GM23248 (cell line): ENCODE measurements at regions not wholly inside any gene's neighbourhood (a gene's known extent, or its start where the extent isn't known, plus 50 kb on each side); places are given as distances from the start of the nearest gene placed in this dataset.

Source experiments
- DNase-seq: peaks from one replicate; pipeline ENCODE4 v3.0.0-alpha.2; 2015
- H2AFZ ChIP-seq: fragments of 200-600 bp; sonication (generic); 2 replicates; pipeline ENCODE4 v1.6.1; 2016; ENCODE audit warnings: antibody characterized with exemption
- H3F3A ChIP-seq: fragments of 200-600 bp; sonication (generic); 2 replicates; pipeline ENCODE4 v1.6.1; 2016; ENCODE audit warnings: mild to moderate bottlenecking, antibody characterized with exemption, mixed run types; ENCODE audit not compliant: insufficient read depth
- H3K27ac ChIP-seq: fragments of 200-600 bp; sonication (generic); 2 replicates; pipeline ENCODE4 v1.5.1; 2016; ENCODE audit warnings: mild to moderate bottlenecking
- H3K27me3 ChIP-seq: fragments of 200-600 bp; sonication (generic); replicated peaks from 2 replicates; pipeline ENCODE4 v1.6.1; 2016; ENCODE audit warnings: mild to moderate bottlenecking; ENCODE audit not compliant: insufficient read depth
- H3K36me3 ChIP-seq: fragments of 200-600 bp; sonication (generic); 2 replicates; pipeline ENCODE4 v1.6.1; 2016; ENCODE audit warnings: low read depth, mild to moderate bottlenecking
- H3K4me1 ChIP-seq: fragments of 200-600 bp; sonication (generic); 2 replicates; pipeline ENCODE4 v1.6.1; 2016; ENCODE audit warnings: mild to moderate bottlenecking; ENCODE audit not compliant: insufficient read depth
- H3K4me2 ChIP-seq: fragments of 200-600 bp; sonication (generic); one replicate; pipeline ENCODE4 v1.6.1; 2016; ENCODE audit warnings: mild to moderate bottlenecking; ENCODE audit not compliant: unreplicated experiment
- H3K4me3 ChIP-seq: fragments of 200-600 bp; sonication (generic); 2 replicates; pipeline ENCODE4 v1.5.1; 2016; ENCODE audit warnings: mild to moderate bottlenecking
- H3K79me2 ChIP-seq: fragments of 200-600 bp; sonication (generic); 2 replicates; pipeline ENCODE4 v1.6.1; 2016; ENCODE audit warnings: mild to moderate bottlenecking; ENCODE audit not compliant: insufficient read depth
- H3K9ac ChIP-seq: fragments of 200-600 bp; sonication (generic); 2 replicates; pipeline ENCODE4 v1.6.1; 2016; ENCODE audit warnings: mild to moderate bottlenecking
- H3K9me2 ChIP-seq: fragments of 200-600 bp; sonication (generic); 2 replicates; pipeline ENCODE4 v1.6.1; 2016; ENCODE audit warnings: mixed run types, mild to moderate bottlenecking, moderate library complexity; ENCODE audit not compliant: insufficient read depth
- H3K9me3 ChIP-seq: fragments of 200-600 bp; sonication (generic); one replicate; pipeline ENCODE4 v1.6.1; 2017; ENCODE audit warnings: low read depth
- H4K20me1 ChIP-seq: fragments of 200-600 bp; sonication (generic); 2 replicates; pipeline ENCODE4 v1.6.0; 2016; ENCODE audit not compliant: insufficient read depth
- EZH2 ChIP-seq: fragments of 200-600 bp; sonication (generic); IDR thresholded peaks from 2 replicates; pipeline ENCODE4 v1.6.1; 2018; ENCODE audit warnings: antibody characterized with exemption, mild to moderate bottlenecking; ENCODE audit not compliant: insufficient read depth, poor library complexity, severe bottlenecking
- EZH2phosphoT487 ChIP-seq: fragments of 200-600 bp; sonication (generic); IDR thresholded peaks from 2 replicates; pipeline ENCODE4 v1.6.1; 2018; ENCODE audit warnings: antibody characterized with exemption, moderate library complexity, mild to moderate bottlenecking, low read depth; ENCODE audit not compliant: insufficient read depth
- WGBS, 2 experiments: methylation state at CpG; one replicate each; pipeline ENCODE4 v1.1.6; 2015 to 2017; ENCODE audit warnings: low lambda C conversion rate in 2 of 2, low coverage in 1 of 2; ENCODE audit errors: missing lambda C conversion rate in 2 of 2; 5-methylcytosine and 5-hydroxymethylcytosine counted together
- in situ Hi-C: fragments of 300-500 bp; cut with MboI; formaldehyde crosslinking; loops from 2 replicates; pipeline ENCODE4 v1.15.0; 2020

DNA sequence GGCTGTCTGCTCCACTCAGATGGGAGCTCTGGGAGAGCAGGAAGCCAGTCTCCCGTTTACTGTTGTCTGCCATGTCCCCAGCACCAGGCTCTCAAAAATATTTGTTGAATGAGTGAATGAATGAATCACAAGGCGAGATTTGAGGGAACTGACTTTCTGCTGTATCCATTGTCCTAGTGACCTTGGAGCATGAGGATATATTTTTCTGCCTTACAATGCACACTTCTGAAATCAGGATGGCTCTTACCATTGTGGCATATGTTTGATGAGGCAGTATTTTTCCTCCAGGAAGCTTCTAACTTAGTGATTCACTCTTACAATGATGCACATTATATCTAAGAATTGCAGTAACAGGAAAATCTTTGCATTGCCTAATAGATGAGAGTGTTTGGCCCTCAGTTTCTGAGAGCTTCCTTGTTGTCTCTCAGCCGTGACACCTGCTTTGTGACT lies 136.4 kb downstream of the RPS24 start:
- H3F3A ChIP-seq: peaks cover 21% of the 10 kb centered on the region

DNA sequence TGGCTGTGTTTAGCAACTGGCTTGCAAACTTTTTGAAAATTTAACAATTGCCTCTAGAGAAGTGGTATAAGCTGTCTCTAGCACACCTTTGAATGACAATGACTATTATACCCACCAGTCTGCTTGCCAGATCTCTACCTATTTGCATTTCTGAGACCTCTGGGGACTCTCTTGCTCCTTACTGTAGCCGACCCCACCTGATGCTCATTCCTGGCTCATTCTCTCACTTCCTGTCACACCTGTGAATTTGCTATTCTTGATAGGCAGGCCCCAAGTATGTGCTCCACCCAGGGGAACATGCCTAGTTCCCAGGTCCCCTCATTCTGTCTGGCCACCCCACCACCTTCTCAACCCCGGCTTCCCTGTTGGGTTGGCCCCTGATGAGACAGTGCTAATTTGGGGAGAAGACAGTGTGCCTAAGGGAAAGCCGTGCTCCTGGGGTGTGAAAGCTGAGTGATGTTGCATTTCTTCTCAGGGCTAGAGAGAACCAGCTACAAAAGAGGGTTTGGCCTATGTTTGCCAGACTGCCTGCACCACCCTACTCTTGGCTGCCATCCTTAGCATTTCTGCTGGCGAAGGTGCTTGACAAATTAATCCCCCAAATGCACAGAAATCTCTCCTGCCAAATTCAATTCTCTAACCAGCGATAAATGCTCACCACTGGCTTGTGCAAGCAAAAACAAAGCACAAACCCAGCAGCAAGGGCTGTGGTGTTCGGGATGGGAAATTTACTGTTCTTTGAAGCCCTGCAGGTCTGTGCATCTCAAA lies 138.2 kb downstream of the RPS24 start:
- Histone ChIP-seq H3K9me2 (no peaks in the 10 kb centered on the region; the same call in 1 of the 2 replicates), H3K9ac (no peak overlapping the region), H3F3A (peaks cover 21% of the 10 kb centered on the region), H3K79me2 (no peaks in the 10 kb centered on the region), H3K36me3 (no peaks in the 10 kb centered on the region), H3K4me1 (peaks cover 28% of the 10 kb centered on the region), H3K27me3 (no peaks in the 10 kb centered on the region), H3K4me2 (no peak overlapping the region), H3K9me3 (no peaks in the 10 kb centered on the region), H3K4me3 (no peak overlapping the region), H3K27ac (no peak overlapping the region), H2AFZ (no peak overlapping the region), H4K20me1 (no peaks in the 10 kb centered on the region)
- 85 to 90% methylated on average over 6 of the region's 6 CpGs for WGBS, 2 experiments
- in situ Hi-C loops: no loop called here
- TF ChIP-seq EZH2 (no peak), EZH2phosphoT487 (no peak)
- DNase-seq: no peak

More for the DNA sequence above, 136.4 kb downstream of the RPS24 start:
- no peaks in the 10 kb centered on the region; the same call in 1 of the 2 replicates for H3K9me2 ChIP-seq
- H3K36me3 ChIP-seq: no peaks in the 10 kb centered on the region
- TF ChIP-seq EZH2phosphoT487 (no peak), EZH2 (no peak)
- no peaks in the 10 kb centered on the region for H4K20me1 ChIP-seq
- peak; percentile 78 for DNase-seq
- 12 to 29% methylated on average over 3 of the region's 3 CpGs for WGBS, 2 experiments
- no peaks in the 10 kb centered on the region for H3K27me3 ChIP-seq
- in situ Hi-C loops: no loop called here
- peak overlapping the region; percentile 46; the same call in 1 of the 2 replicates for H2AFZ ChIP-seq
- peak overlapping the region; percentile 21 for H3K4me2 ChIP-seq
- peak overlapping the region; percentile 48 for H3K27ac ChIP-seq
- H3K4me1 ChIP-seq: peaks cover 28% of the 10 kb centered on the region
- no peak overlapping the region for H3K4me3 ChIP-seq
- H3K9ac ChIP-seq: 0 out of 2 replicates have a peak overlapping the region, but pooled peaks have one; percentile 3
- H3K79me2 ChIP-seq: no peaks in the 10 kb centered on the region
- H3K9me3 ChIP-seq: no peaks in the 10 kb centered on the region

DNA sequence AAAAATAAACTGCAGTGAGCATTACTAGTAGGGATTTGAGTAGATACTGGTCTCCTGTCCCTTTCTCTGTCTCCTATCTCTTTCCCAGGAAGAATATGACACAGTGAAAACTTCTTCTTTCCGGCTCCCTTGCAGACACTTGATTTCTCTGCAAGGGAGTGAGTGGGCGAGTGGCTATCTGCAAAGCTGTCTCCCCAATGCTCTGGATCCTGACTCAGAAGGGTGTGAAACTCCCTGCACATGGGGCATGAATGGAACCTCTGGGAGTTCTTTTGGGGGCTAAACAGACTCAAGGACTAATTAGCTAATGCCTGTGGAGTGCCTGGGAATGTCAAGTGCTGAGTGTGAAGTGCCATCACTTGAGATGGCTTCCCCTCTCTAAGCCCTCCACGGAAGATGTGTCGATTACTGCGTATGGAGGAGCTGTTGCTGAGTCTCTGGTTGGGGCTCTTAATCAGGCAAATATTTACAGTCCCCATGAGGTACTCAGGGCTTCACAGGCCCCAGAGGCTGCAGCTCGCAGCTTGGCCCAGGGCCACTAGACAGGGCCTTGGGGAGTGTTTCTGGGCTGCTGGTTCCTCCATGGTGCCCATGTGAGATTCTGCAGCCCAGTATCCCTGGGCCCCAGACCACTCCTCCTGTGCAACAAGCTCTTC lies 139.8 kb downstream of the RPS24 start:
- H3K9ac ChIP-seq: no peak overlapping the region
- peaks cover 28% of the 10 kb centered on the region for H3K4me1 ChIP-seq
- H3K36me3 ChIP-seq: no peaks in the 10 kb centered on the region
- peaks cover 21% of the 10 kb centered on the region for H3F3A ChIP-seq
- no peak overlapping the region for H3K4me2 ChIP-seq
- TF ChIP-seq EZH2: no peak
- no peak for TF ChIP-seq EZH2phosphoT487
- no peaks in the 10 kb centered on the region for H3K27me3 ChIP-seq
- no peaks in the 10 kb centered on the region for H3K9me3 ChIP-seq
- peak; percentile 61 for DNase-seq
- WGBS, 2 experiments: 82 to 88% methylated on average over 6 of the region's 6 CpGs
- in situ Hi-C loops: no loop called here
- no peak overlapping the region for H3K27ac ChIP-seq
- H4K20me1 ChIP-seq: no peaks in the 10 kb centered on the region
- no peak overlapping the region for H3K4me3 ChIP-seq
- no peaks in the 10 kb centered on the region; the same call in 1 of the 2 replicates for H3K9me2 ChIP-seq
- H2AFZ ChIP-seq: no peak overlapping the region
- no peaks in the 10 kb centered on the region for H3K79me2 ChIP-seq

DNA sequence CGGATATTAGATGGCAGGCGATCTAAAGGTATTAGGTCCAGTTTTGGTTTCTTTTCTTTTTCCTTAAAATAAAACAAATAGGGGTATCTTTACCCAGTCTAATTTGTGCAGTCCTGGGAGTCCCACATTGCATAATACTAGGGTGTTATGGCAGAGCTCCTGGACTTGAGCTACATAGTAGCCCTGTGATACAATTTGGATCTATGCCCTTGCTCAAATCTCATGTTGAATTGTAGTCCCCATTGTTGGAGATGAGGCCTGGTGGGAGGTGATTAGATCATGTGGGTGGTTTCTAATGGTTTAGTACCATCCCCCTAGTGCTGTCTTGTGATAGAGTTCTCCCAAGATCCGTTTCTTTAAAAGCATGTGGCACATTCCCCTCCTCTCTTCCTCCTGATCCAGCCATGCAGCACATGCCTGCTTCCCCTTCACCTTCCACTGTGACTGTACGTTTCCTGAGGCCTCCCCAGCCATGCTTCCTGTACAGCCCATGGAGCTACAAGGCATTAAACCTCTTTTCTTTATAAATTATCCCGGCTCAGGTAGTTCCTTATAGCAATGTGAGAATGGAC lies 141.9 kb downstream of the RPS24 start:
- Histone ChIP-seq H3K4me3 (no peak overlapping the region), H3K79me2 (no peaks in the 10 kb centered on the region), H3K4me2 (no peak overlapping the region), H2AFZ (no peak overlapping the region), H3K27me3 (no peaks in the 10 kb centered on the region), H3K9me3 (no peaks in the 10 kb centered on the region), H4K20me1 (no peaks in the 10 kb centered on the region), H3K36me3 (no peaks in the 10 kb centered on the region), H3K27ac (no peak overlapping the region), H3K9me2 (no peaks in the 10 kb centered on the region; the same call in 1 of the 2 replicates), H3K4me1 (peaks cover 16% of the 10 kb centered on the region), H3F3A (peaks cover 9% of the 10 kb centered on the region), H3K9ac (no peak overlapping the region)
- WGBS, 2 experiments: 52 to 61% methylated on average over 5 of the region's 5 CpGs
- in situ Hi-C loops: no loop called here
- TF ChIP-seq EZH2phosphoT487 (no peak), EZH2 (no peak)
- peak; percentile 32 for DNase-seq
